Heart right ventricle (tissue), 16 donors: ENCODE measurements at regions not wholly inside any gene's neighbourhood (a gene's known extent, or its start where the extent isn't known, plus 50 kb on each side); places are given as distances from the start of the nearest gene placed in this dataset.

Experiments
- ATAC-seq, 8 donors: fragments of 200-7000 bp; cut with Tn5 transposase; one replicate each; pipeline ENCODE4 v1.9.1; 2020; ENCODE audit warnings: mild to moderate bottlenecking in 8 of 8, moderate library complexity in 8 of 8, moderate number of reproducible peaks in 1 of 8
- DNase-seq, 2 donors: peaks; one replicate each; pipeline ENCODE4 v3.0.0-alpha.2; 2020
- H3K27ac ChIP-seq, 10 donors: fragments of 200-600 bp; sonication (generic) in 2 of 10; one replicate each; pipeline versions ENCODE4 v1.5.0 to v1.8.0; 2020 to 2022; ENCODE audit warnings: mild to moderate bottlenecking in 3 of 10
- H3K27me3 ChIP-seq, 7 donors: fragments of 200-600 bp; one replicate each; pipeline ENCODE4 v1.8.0; 2021 to 2022; ENCODE audit warnings: mild to moderate bottlenecking in 2 of 7
- H3K36me3 ChIP-seq, 9 donors: fragments of 200-600 bp; sonication (generic) in 1 of 9; one replicate each; pipeline versions ENCODE4 v1.5.0 to v1.8.0; 2020 to 2022; ENCODE audit warnings: mild to moderate bottlenecking in 2 of 9
- H3K4me1 ChIP-seq, 9 donors: fragments of 200-600 bp; sonication (generic) in 1 of 9; one replicate each; pipeline versions ENCODE4 v1.5.0 to v1.8.0; 2020 to 2022; ENCODE audit warnings: mild to moderate bottlenecking in 4 of 9
- H3K4me3 ChIP-seq, 10 donors: fragments of 200-600 bp; sonication (generic) in 2 of 10; one replicate each; pipeline versions ENCODE4 v1.5.0 to v1.8.0; 2020 to 2022; ENCODE audit warnings: mild to moderate bottlenecking in 7 of 10, moderate library complexity in 2 of 10
- H3K9me3 ChIP-seq, 11 donors: fragments of 200-600 bp in 10 of 11; sonication (generic) in 2 of 11; one replicate each; pipeline versions ENCODE4 v1.5.0 to v1.8.0; 2013 to 2022; ENCODE audit warnings: mild to moderate bottlenecking in 2 of 11, control low read depth in 1 of 11, moderate library complexity in 1 of 11
- WGBS, 2 donors: extraction: QIAGEN DNeasy Blood & Tissue Kit; methylation state at CpG; one replicate each; pipeline ENCODE4 v1.1.7; 2013; ENCODE audit warnings: inconsistent platforms in 1 of 2; 5-methylcytosine and 5-hydroxymethylcytosine counted together
- intact Hi-C, 10 donors: fragments of 100-400 bp; cut with DNase I; formaldehyde crosslinking; loops; one replicate each; pipeline versions ENCODE4 v1.11.1 to v1.14.2; 2022
- TF ChIP-seq, protein P1 (sequence below), 9 donors: fragments of 200-600 bp; sonication (generic) in 2 of 9; IDR thresholded peaks; one replicate each; pipeline versions ENCODE4 v1.5.0 to v1.8.0; 2021 to 2022; ENCODE audit warnings: antibody characterized with exemption in 9 of 9, mild to moderate bottlenecking in 5 of 9, moderate library complexity in 1 of 9
- donor health status: Arrhythmogenic right ventricular cardiomyopathy.
- donor health status: ischemic (EF 13 %, LVEDD 7.1; RV severe dilation, severe dysfunction).
- donor health status: healthy with polysubstance abuse.
- donor health status: DM: no; HTN: yes; CAD: no.
- donor health status: DM: no; HTN: no; CAD: no.
- donor health status: ischemic (EF 25% LVEDD 6.9; RV normal size, moderate dysfunction).
- donor health status: ischemic (EF 25% LVEDD 5.7; RV mildly dilated, moderate dysfunction).
- donor health status: healthy.
- donor health status: DM: yes; HTN: yes; CAD: no.
- donor health status: Ischemic cardiomyopathy.
- donor health status: ischemic (EF 35%, LVEDD 5.7; RV mildly dilated, moderate dysfunction).
- donor health status: nonischemic (EF 11% LVEDD 7.7; RV severe dilation, severe dysfunction).
- donor health status: DM: yes; HTN: yes; CAD: no.
- donor health status: PGD.
- donor health status: ischemic (EF 29% LVEDD 5.4; RV normal size, mild dysfunction).
- donor health status: nonischemic (EF 23%, LVEDD 6.1; RV moderate dilation, normal function).

- peaks cover 0 to 6% (median 0%) of the 10 kb centered on the region in 7 donors for H3K27me3 ChIP-seq
- H3K36me3 ChIP-seq, result no peaks in the 10 kb centered on the region
- H3K27ac ChIP-seq, result no peak overlapping the region
- H3K4me3 ChIP-seq, result no peak overlapping the region
- peaks cover 0 to 16% (median 0%) of the 10 kb centered on the region in 11 donors for H3K9me3 ChIP-seq
- TF ChIP-seq, protein P1, sequence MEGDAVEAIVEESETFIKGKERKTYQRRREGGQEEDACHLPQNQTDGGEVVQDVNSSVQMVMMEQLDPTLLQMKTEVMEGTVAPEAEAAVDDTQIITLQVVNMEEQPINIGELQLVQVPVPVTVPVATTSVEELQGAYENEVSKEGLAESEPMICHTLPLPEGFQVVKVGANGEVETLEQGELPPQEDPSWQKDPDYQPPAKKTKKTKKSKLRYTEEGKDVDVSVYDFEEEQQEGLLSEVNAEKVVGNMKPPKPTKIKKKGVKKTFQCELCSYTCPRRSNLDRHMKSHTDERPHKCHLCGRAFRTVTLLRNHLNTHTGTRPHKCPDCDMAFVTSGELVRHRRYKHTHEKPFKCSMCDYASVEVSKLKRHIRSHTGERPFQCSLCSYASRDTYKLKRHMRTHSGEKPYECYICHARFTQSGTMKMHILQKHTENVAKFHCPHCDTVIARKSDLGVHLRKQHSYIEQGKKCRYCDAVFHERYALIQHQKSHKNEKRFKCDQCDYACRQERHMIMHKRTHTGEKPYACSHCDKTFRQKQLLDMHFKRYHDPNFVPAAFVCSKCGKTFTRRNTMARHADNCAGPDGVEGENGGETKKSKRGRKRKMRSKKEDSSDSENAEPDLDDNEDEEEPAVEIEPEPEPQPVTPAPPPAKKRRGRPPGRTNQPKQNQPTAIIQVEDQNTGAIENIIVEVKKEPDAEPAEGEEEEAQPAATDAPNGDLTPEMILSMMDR (IDR thresholded peaks at IDR 0.05), result no peak
- intact Hi-C loops, result no loop called here
- 80 to 91% methylated on average over 6 of the region's 6 CpGs for WGBS, 2 donors
- H3K4me1 ChIP-seq, result peaks cover 0 to 4% (median 0%) of the 10 kb centered on the region in 9 donors
- ATAC-seq (no peak), DNase-seq (no peak)
Observed at GRCh38 chr2:129610766-129611165, 368.7 kb upstream of the RAB6C start.

- 91 to 92% methylated on average over 6 of the region's 6 CpGs for WGBS, 2 donors
Observed at GRCh38 chr2:129611471-129611870, 368.0 kb upstream of the RAB6C start.

DNA sequence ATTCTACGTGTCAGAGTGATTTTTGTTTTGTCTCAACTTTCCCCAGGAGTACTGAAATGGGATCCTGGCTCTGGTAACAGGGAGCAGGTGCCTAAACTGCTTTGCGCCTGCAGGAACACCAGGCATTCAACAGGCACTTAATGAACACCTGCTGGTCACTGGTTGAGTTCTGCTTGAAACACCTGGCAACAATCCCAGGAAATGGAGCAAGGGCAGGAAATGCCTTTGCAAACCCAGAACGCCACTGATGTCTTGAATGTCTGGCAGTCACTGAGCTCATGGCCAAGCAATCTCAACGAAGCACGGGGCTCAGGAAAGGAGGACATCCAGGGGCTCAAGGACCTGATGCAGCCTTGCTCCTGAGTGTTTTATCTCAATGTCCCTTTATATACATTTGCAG is 360.0 kb upstream of the RAB6C start:
- TF ChIP-seq, protein P1 (IDR thresholded peaks at IDR 0.05), result no peak
- intact Hi-C loops, result no loop called here
- ATAC-seq (no peak), DNase-seq (no peak)
- Histone ChIP-seq H3K9me3 (no peaks in the 10 kb centered on the region), H3K4me3 (no peak overlapping the region), H3K4me1 (no peaks in the 10 kb centered on the region), H3K27me3 (peaks cover 0 to 18% (median 3%) of the 10 kb centered on the region in 7 donors), H3K27ac (no peak overlapping the region), H3K36me3 (no peaks in the 10 kb centered on the region)
- 26 to 33% methylated on average over 5 of the region's 5 CpGs for WGBS, 2 donors

More at GRCh38 chr2:129611471-129611870, 368.0 kb upstream of the RAB6C start:
- DNase-seq (no peak), ATAC-seq (no peak)
- H3K27ac ChIP-seq, result no peak overlapping the region
- intact Hi-C loops, result no loop called here
- H3K27me3 ChIP-seq, result peaks cover 0 to 6% (median 0%) of the 10 kb centered on the region in 7 donors
- TF ChIP-seq, protein P1 (IDR thresholded peaks at IDR 0.05), result no peak
- no peaks in the 10 kb centered on the region for H3K4me1 ChIP-seq
- no peaks in the 10 kb centered on the region for H3K36me3 ChIP-seq
- H3K4me3 ChIP-seq, result no peak overlapping the region
- peaks cover 0 to 16% (median 0%) of the 10 kb centered on the region in 11 donors for H3K9me3 ChIP-seq

- Histone ChIP-seq H3K27me3 (peaks cover 0 to 18% (median 3%) of the 10 kb centered on the region in 7 donors), H3K27ac (no peak overlapping the region), H3K36me3 (no peaks in the 10 kb centered on the region), H3K9me3 (no peaks in the 10 kb centered on the region), H3K4me1 (no peaks in the 10 kb centered on the region), H3K4me3 (no peak overlapping the region)
- no peak for DNase-seq
- intact Hi-C loops, result no loop called here
- no peak for ATAC-seq
- 88 to 96% methylated on average over 4 of the region's 4 CpGs for WGBS, 2 donors
- TF ChIP-seq, protein P1 (IDR thresholded peaks at IDR 0.05), result no peak
Observed at GRCh38 chr2:129620411-129620810, 359.1 kb upstream of the RAB6C start.
